NCI-H345 (cell line): ENCODE measurements at regions not wholly inside any gene's neighbourhood (a gene's known extent, or its start where the extent isn't known, plus 50 kb on each side); places are given as distances from the start of the nearest gene placed in this dataset.

Experiments used
- DNase-seq: peaks from one replicate; lab custom pipeline; 2025; lab: John Stamatoyannopoulos, UW

- DNase-seq: no peak
Observed at GRCh38 chr2:146031158-146031557, 1511.2 kb upstream of the ZEB2 start.

GRCh38 chr2:146027156-146027555, 1507.2 kb upstream of the ZEB2 start:
- no peak for DNase-seq

- DNase-seq: no peak
Observed at GRCh38 chr2:146025519-146025918, 1505.6 kb upstream of the ZEB2 start.

GRCh38 chr2:146024212-146024743, 1504.4 kb upstream of the ZEB2 start:
- DNase-seq: no peak

GRCh38 chr2:146004462-146004861, 1484.5 kb upstream of the ZEB2 start:
- DNase-seq: no peak

GRCh38 chr2:146003337-146003736, 1483.4 kb upstream of the ZEB2 start:
- no peak for DNase-seq

GRCh38 chr2:145994910-145995309, 1475.0 kb upstream of the ZEB2 start:
- no peak for DNase-seq

- no peak for DNase-seq
Observed at GRCh38 chr2:145992572-145992971, 1472.7 kb upstream of the ZEB2 start.

- no peak for DNase-seq
Observed at GRCh38 chr2:145987793-145988192, 1467.9 kb upstream of the ZEB2 start.

GRCh38 chr2:145985517-145985916, 1465.6 kb upstream of the ZEB2 start:
- no peak for DNase-seq

- DNase-seq: no peak
Observed at GRCh38 chr2:145984580-145984979, 1464.7 kb upstream of the ZEB2 start.

- DNase-seq: no peak
Observed at GRCh38 chr2:145980318-145980717, 1460.4 kb upstream of the ZEB2 start.

- DNase-seq: no peak
Observed at GRCh38 chr2:145975406-145975805, 1455.5 kb upstream of the ZEB2 start.

GRCh38 chr2:145961846-145962245, 1441.9 kb upstream of the ZEB2 start:
- DNase-seq: no peak

GRCh38 chr2:145960479-145961163, 1440.7 kb upstream of the ZEB2 start:
- DNase-seq: no peak

GRCh38 chr2:145958611-145959010, 1438.7 kb upstream of the ZEB2 start:
- no peak for DNase-seq

- DNase-seq: no peak
Observed at GRCh38 chr2:145957929-145958328, 1438.0 kb upstream of the ZEB2 start.

GRCh38 chr2:145939949-145940348, 1420.0 kb upstream of the ZEB2 start:
- no peak for DNase-seq

GRCh38 chr2:145935016-145935415, 1415.1 kb upstream of the ZEB2 start:
- no peak for DNase-seq

- DNase-seq: no peak
Observed at GRCh38 chr2:145931781-145932395, 1412.0 kb upstream of the ZEB2 start.

- DNase-seq: no peak
Observed at GRCh38 chr2:145930318-145930717, 1410.4 kb upstream of the ZEB2 start.

- no peak for DNase-seq
Observed at GRCh38 chr2:145927131-145927950, 1407.4 kb upstream of the ZEB2 start.

- no peak for DNase-seq
Observed at GRCh38 chr2:145925591-145925990, 1405.7 kb upstream of the ZEB2 start.
